ENCODE measurements at regions not wholly inside any gene's neighbourhood (a gene's known extent, or its start where the extent isn't known, plus 50 kb on each side); places are given as distances from the start of the nearest gene placed in this dataset.
"Not testable (repeated sequence)": the region's sequence is repeated elsewhere in the genome, so short reads cannot be mapped to it uniquely, and the experiment has no call there.

- peaks cover 51% of the 10 kb centered on the region for H3K27me3 Mint-ChIP-seq
- DNase-seq, result peak; percentile 68
- no peak overlapping the region for H3K4me3 Mint-ChIP-seq
- H3K4me1 Mint-ChIP-seq, result peaks cover 6% of the 10 kb centered on the region
- no peaks in the 10 kb centered on the region for H3K9me3 Mint-ChIP-seq
- H3K27ac Mint-ChIP-seq, result peak overlapping the region; percentile 65
- H3K36me3 Mint-ChIP-seq, result no peaks in the 10 kb centered on the region
Measured at GRCh38 chr12:13347241-13348043, 150.9 kb downstream of the EMP1 start.

- H3K4me3 Mint-ChIP-seq, result no peak overlapping the region
- H3K27me3 Mint-ChIP-seq, result peaks cover 41% of the 10 kb centered on the region
- H3K36me3 Mint-ChIP-seq, result no peaks in the 10 kb centered on the region
- H3K4me1 Mint-ChIP-seq, result peaks cover 6% of the 10 kb centered on the region
- H3K27ac Mint-ChIP-seq, result no peak overlapping the region
- H3K9me3 Mint-ChIP-seq, result no peaks in the 10 kb centered on the region
- no peak for DNase-seq
Measured at GRCh38 chr12:13345722-13346121, 149.2 kb downstream of the EMP1 start.

- Mint-ChIP-seq H3K9me3 (no peaks in the 10 kb centered on the region), H3K4me1 (peaks cover 6% of the 10 kb centered on the region), H3K4me3 (no peak overlapping the region), H3K27me3 (peaks cover 21% of the 10 kb centered on the region), H3K36me3 (no peaks in the 10 kb centered on the region), H3K27ac (no peak overlapping the region)
- DNase-seq, result no peak
Measured at GRCh38 chr12:13343375-13343774, 146.8 kb downstream of the EMP1 start.

GRCh38 chr12:13342971-13343370 lies 146.4 kb downstream of the EMP1 start:
- no peaks in the 10 kb centered on the region for H3K36me3 Mint-ChIP-seq
- H3K27me3 Mint-ChIP-seq, result peaks cover 17% of the 10 kb centered on the region
- H3K9me3 Mint-ChIP-seq, result no peaks in the 10 kb centered on the region
- H3K27ac Mint-ChIP-seq, result no peak overlapping the region
- peak; percentile 5 for DNase-seq
- H3K4me3 Mint-ChIP-seq, result no peak overlapping the region
- peaks cover 4% of the 10 kb centered on the region for H3K4me1 Mint-ChIP-seq

- H3K4me1 Mint-ChIP-seq, result no peaks in the 10 kb centered on the region
- peaks cover 16% of the 10 kb centered on the region for H3K27me3 Mint-ChIP-seq
- no peaks in the 10 kb centered on the region for H3K9me3 Mint-ChIP-seq
- H3K36me3 Mint-ChIP-seq, result no peaks in the 10 kb centered on the region
- H3K27ac Mint-ChIP-seq, result no peak overlapping the region
- no peak for DNase-seq
- H3K4me3 Mint-ChIP-seq, result no peak overlapping the region
Measured at GRCh38 chr12:13340149-13340548, 143.6 kb downstream of the EMP1 start.

GRCh38 chr12:13339538-13339937 lies 143.0 kb downstream of the EMP1 start:
- Mint-ChIP-seq H3K36me3 (no peaks in the 10 kb centered on the region), H3K4me3 (no peak overlapping the region), H3K9me3 (no peaks in the 10 kb centered on the region), H3K27me3 (peaks cover 13% of the 10 kb centered on the region), H3K27ac (no peak overlapping the region), H3K4me1 (no peaks in the 10 kb centered on the region)
- no peak for DNase-seq

GRCh38 chr12:13339091-13339490 lies 142.6 kb downstream of the EMP1 start:
- no peak overlapping the region for H3K27ac Mint-ChIP-seq
- DNase-seq, result no peak
- H3K9me3 Mint-ChIP-seq, result no peaks in the 10 kb centered on the region
- H3K27me3 Mint-ChIP-seq, result peaks cover 13% of the 10 kb centered on the region
- no peaks in the 10 kb centered on the region for H3K4me1 Mint-ChIP-seq
- H3K4me3 Mint-ChIP-seq, result no peak overlapping the region
- no peaks in the 10 kb centered on the region for H3K36me3 Mint-ChIP-seq

GRCh38 chr12:13337791-13338190 lies 141.3 kb downstream of the EMP1 start:
- peaks cover 16% of the 10 kb centered on the region for H3K27me3 Mint-ChIP-seq
- no peaks in the 10 kb centered on the region for H3K4me1 Mint-ChIP-seq
- no peak overlapping the region for H3K4me3 Mint-ChIP-seq
- no peaks in the 10 kb centered on the region for H3K36me3 Mint-ChIP-seq
- H3K9me3 Mint-ChIP-seq, result no peaks in the 10 kb centered on the region
- DNase-seq, result no peak
- H3K27ac Mint-ChIP-seq, result no peak overlapping the region

- DNase-seq, result no peak
- Mint-ChIP-seq H3K9me3 (no peaks in the 10 kb centered on the region), H3K4me1 (no peaks in the 10 kb centered on the region), H3K27me3 (peaks cover 16% of the 10 kb centered on the region), H3K4me3 (no peak overlapping the region), H3K36me3 (no peaks in the 10 kb centered on the region), H3K27ac (no peak overlapping the region)
Measured at GRCh38 chr12:13336216-13336615, 139.7 kb downstream of the EMP1 start.

GRCh38 chr12:13328535-13328934 lies 132.0 kb downstream of the EMP1 start:
- Mint-ChIP-seq H3K4me3 (no peak overlapping the region), H3K4me1 (no peaks in the 10 kb centered on the region), H3K9me3 (peaks cover 2% of the 10 kb centered on the region), H3K27me3 (peaks cover 23% of the 10 kb centered on the region), H3K36me3 (no peaks in the 10 kb centered on the region), H3K27ac (no peak overlapping the region)
- DNase-seq, result no peak

GRCh38 chr12:13326076-13326475 lies 129.6 kb downstream of the EMP1 start:
- H3K9me3 Mint-ChIP-seq, result peaks cover 2% of the 10 kb centered on the region
- H3K4me3 Mint-ChIP-seq, result no peak overlapping the region
- DNase-seq, result no peak
- H3K36me3 Mint-ChIP-seq, result no peaks in the 10 kb centered on the region
- H3K27me3 Mint-ChIP-seq, result peaks cover 20% of the 10 kb centered on the region
- no peaks in the 10 kb centered on the region for H3K4me1 Mint-ChIP-seq
- H3K27ac Mint-ChIP-seq, result no peak overlapping the region

- H3K9me3 Mint-ChIP-seq, H3K36me3 Mint-ChIP-seq, H3K4me3 Mint-ChIP-seq, H3K4me1 Mint-ChIP-seq, H3K27ac Mint-ChIP-seq, DNase-seq: not testable (repeated sequence)
- H3K27me3 Mint-ChIP-seq, result peaks cover 20% of the 10 kb centered on the region
Measured at GRCh38 chr12:13325037-13325436, 128.5 kb downstream of the EMP1 start.

GRCh38 chr12:13318231-13319015 lies 121.9 kb downstream of the EMP1 start:
- no peaks in the 10 kb centered on the region for H3K4me1 Mint-ChIP-seq
- H3K27me3 Mint-ChIP-seq, result peaks cover 14% of the 10 kb centered on the region
- DNase-seq, result no peak
- H3K36me3 Mint-ChIP-seq, result no peaks in the 10 kb centered on the region
- H3K9me3 Mint-ChIP-seq, result no peaks in the 10 kb centered on the region
- no peak overlapping the region for H3K4me3 Mint-ChIP-seq
- H3K27ac Mint-ChIP-seq, result no peak overlapping the region

GRCh38 chr12:13316587-13317246 lies 120.2 kb downstream of the EMP1 start:
- Mint-ChIP-seq H3K4me3 (no peak overlapping the region), H3K4me1 (no peaks in the 10 kb centered on the region), H3K36me3 (no peaks in the 10 kb centered on the region), H3K27ac (no peak overlapping the region), H3K9me3 (no peaks in the 10 kb centered on the region), H3K27me3 (peaks cover 14% of the 10 kb centered on the region)
- DNase-seq, result no peak

GRCh38 chr12:13313886-13314285 lies 117.4 kb downstream of the EMP1 start:
- Mint-ChIP-seq H3K9me3 (no peaks in the 10 kb centered on the region), H3K4me3 (no peak overlapping the region), H3K27ac (no peak overlapping the region), H3K36me3 (no peaks in the 10 kb centered on the region), H3K4me1 (no peaks in the 10 kb centered on the region), H3K27me3 (peaks cover 14% of the 10 kb centered on the region)
- no peak for DNase-seq

Data from activated naive CD8-positive, alpha-beta T cell treated with anti-CD3 and anti-CD28 coated beads for 36 hours (primary cell).